ENCODE measurements at regions not wholly inside any gene's neighbourhood (a gene's known extent, or its start where the extent isn't known, plus 50 kb on each side); places are given as distances from the start of the nearest gene placed in this dataset.

DNA sequence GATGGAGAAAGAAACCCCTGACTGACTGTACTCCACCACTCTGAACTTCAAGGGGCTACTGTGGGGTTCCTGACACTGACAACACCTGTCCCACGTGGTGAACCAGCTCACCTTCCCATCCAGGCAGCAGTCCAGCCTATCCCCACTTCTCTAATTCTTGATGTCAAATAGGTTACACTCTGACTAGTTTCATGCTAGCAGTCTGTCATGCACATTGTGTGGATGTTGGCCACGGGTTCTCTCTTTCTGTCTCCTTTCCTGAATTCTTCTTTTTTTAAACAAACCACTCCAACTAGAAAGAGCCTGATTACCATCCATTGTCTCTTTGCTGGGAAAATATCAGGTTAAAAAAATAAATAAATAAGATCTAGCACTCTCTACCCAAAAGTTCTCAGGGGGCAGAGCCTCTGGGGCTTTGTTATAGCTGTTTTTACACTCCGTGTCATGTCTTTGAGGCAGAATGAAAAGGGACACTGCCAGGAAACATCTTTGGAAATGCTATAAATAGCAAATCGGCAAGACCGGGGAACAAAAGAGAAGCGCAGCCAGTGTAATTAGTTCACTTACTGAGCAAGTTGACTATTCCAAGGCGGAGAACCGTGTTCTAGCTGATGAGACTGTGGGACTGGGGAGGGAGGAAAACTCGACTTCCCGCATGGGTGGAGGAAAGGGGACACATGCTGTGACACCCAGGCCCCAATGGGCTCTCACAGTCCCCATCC is 356.1 kb downstream of the OMA1 start:
- TF ChIP-seq CEBPB (IDR thresholded peaks at IDR 0.05) (no peak), NFIC (IDR thresholded peaks at IDR 0.05) (no peak), EP300 (IDR thresholded peaks at IDR 0.05; ENCODE audit: borderline replicate concordance) (no peak), YY1 (IDR thresholded peaks at IDR 0.05; ENCODE audit: low read depth) (no peak), EGR1 (IDR thresholded peaks at IDR 0.05) (no peak), TEAD4 (IDR thresholded peaks at IDR 0.05) (no peak), CREB1 (IDR thresholded peaks at IDR 0.05; ENCODE audit: low read depth) (no peak), TAF1 (IDR thresholded peaks at IDR 0.05; ENCODE audit: low read depth) (no peak), RAD21 (IDR thresholded peaks at IDR 0.05; ENCODE audit: low read depth) (no peak), FOXM1 (IDR thresholded peaks at IDR 0.05; ENCODE audit: borderline replicate concordance, low read depth) (no peak)
- TF ChIP-seq, protein P1, sequence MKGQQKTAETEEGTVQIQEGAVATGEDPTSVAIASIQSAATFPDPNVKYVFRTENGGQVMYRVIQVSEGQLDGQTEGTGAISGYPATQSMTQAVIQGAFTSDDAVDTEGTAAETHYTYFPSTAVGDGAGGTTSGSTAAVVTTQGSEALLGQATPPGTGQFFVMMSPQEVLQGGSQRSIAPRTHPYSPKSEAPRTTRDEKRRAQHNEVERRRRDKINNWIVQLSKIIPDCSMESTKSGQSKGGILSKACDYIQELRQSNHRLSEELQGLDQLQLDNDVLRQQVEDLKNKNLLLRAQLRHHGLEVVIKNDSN (IDR thresholded peaks at IDR 0.05) = no peak
- TF ChIP-seq, protein P2, sequence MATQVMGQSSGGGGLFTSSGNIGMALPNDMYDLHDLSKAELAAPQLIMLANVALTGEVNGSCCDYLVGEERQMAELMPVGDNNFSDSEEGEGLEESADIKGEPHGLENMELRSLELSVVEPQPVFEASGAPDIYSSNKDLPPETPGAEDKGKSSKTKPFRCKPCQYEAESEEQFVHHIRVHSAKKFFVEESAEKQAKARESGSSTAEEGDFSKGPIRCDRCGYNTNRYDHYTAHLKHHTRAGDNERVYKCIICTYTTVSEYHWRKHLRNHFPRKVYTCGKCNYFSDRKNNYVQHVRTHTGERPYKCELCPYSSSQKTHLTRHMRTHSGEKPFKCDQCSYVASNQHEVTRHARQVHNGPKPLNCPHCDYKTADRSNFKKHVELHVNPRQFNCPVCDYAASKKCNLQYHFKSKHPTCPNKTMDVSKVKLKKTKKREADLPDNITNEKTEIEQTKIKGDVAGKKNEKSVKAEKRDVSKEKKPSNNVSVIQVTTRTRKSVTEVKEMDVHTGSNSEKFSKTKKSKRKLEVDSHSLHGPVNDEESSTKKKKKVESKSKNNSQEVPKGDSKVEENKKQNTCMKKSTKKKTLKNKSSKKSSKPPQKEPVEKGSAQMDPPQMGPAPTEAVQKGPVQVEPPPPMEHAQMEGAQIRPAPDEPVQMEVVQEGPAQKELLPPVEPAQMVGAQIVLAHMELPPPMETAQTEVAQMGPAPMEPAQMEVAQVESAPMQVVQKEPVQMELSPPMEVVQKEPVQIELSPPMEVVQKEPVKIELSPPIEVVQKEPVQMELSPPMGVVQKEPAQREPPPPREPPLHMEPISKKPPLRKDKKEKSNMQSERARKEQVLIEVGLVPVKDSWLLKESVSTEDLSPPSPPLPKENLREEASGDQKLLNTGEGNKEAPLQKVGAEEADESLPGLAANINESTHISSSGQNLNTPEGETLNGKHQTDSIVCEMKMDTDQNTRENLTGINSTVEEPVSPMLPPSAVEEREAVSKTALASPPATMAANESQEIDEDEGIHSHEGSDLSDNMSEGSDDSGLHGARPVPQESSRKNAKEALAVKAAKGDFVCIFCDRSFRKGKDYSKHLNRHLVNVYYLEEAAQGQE (IDR thresholded peaks at IDR 0.05; ENCODE audit: low read depth) = no peak
- TF ChIP-seq, protein P3, sequence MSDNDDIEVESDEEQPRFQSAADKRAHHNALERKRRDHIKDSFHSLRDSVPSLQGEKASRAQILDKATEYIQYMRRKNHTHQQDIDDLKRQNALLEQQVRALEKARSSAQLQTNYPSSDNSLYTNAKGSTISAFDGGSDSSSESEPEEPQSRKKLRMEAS (IDR thresholded peaks at IDR 0.05) = no peak

DNA sequence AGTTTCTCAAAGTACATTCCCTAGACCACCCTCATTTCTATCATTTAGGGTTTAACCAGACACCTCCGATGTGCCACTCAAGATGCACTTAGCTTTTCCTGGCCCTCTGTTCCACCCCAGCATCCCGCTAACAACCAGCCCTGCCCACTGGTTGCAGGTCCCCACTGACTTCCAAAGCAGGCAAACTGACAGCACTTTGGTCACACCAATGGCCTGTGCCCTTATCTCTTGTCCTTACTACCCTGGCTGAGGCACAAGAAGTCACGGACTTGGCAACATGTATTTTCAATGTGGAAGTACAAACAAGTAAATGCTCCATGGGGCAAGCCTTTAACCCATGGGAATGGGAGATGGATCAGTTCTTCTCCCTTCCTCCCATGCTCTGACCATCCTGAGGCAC is 357.1 kb downstream of the OMA1 start:
- no peak for TF ChIP-seq EP300 (IDR thresholded peaks at IDR 0.05; ENCODE audit: borderline replicate concordance)
- TF ChIP-seq TCF12 (IDR thresholded peaks at IDR 0.05; ENCODE audit: low read depth) = no peak
- TF ChIP-seq FOXM1 (IDR thresholded peaks at IDR 0.05; ENCODE audit: borderline replicate concordance, low read depth) = no peak
- no peak for TF ChIP-seq ZBTB7A (IDR thresholded peaks at IDR 0.05; ENCODE audit: low read depth)
- TF ChIP-seq CEBPB (IDR thresholded peaks at IDR 0.05) = no peak
- no peak for TF ChIP-seq RAD21 (IDR thresholded peaks at IDR 0.05; ENCODE audit: low read depth)
- no peak for TF ChIP-seq EGR1 (IDR thresholded peaks at IDR 0.05)
- no peak for TF ChIP-seq YY1 (IDR thresholded peaks at IDR 0.05; ENCODE audit: low read depth)
- TF ChIP-seq, protein P2 (IDR thresholded peaks at IDR 0.05; ENCODE audit: low read depth) = no peak
- TF ChIP-seq TAF1 (IDR thresholded peaks at IDR 0.05; ENCODE audit: low read depth) = no peak
- TF ChIP-seq, protein P3 (IDR thresholded peaks at IDR 0.05) = no peak
- TF ChIP-seq TEAD4 (IDR thresholded peaks at IDR 0.05) = no peak
- no peak for TF ChIP-seq CREB1 (IDR thresholded peaks at IDR 0.05; ENCODE audit: low read depth)
- TF ChIP-seq, protein P1 (IDR thresholded peaks at IDR 0.05) = no peak
- TF ChIP-seq NFIC (IDR thresholded peaks at IDR 0.05) = no peak

DNA sequence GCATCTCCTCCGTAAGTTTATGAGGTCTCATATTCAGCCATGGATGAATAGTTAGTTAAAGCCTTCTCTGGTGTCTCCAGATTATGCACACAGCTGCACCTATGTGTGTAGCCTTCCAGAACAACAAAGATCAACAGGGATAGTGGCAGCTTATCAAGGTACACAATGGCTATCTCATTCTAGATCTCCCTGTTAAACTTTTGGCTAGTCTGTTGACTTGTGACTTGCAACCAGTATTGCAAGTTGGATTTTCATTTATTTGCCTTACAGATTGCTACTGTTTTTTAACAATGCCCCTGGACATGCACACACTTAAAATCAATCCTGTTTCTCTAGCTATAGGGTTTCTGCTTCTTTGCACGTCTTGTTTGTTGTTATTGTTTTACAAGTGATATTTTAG is 363.2 kb downstream of the OMA1 start:
- TF ChIP-seq CEBPB (IDR thresholded peaks at IDR 0.05) (no peak), YY1 (IDR thresholded peaks at IDR 0.05; ENCODE audit: low read depth) (no peak), NFIC (IDR thresholded peaks at IDR 0.05) (no peak), RAD21 (IDR thresholded peaks at IDR 0.05; ENCODE audit: low read depth) (no peak), TEAD4 (IDR thresholded peaks at IDR 0.05) (no peak)
- TF ChIP-seq, protein P2 (IDR thresholded peaks at IDR 0.05; ENCODE audit: low read depth) = no peak

DNA sequence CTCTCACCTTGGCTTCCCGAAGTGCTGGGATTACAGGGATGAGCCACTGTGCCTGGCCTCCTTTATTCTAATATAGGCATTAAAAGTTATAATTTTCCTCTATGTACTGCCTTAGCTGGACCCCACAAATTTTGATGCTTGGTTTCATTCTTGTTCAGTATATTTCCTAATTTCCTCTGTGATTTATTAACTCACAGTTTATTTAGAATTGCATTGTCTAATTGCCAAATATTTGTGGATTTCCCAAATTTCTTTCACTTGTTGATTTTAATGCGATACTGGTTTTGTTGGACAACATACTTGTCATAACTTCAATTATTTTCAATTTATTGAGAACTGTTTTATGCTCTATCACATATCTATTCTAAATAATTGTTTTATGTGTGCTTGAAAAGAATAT is 366.0 kb downstream of the OMA1 start:
- TF ChIP-seq, protein P3 (IDR thresholded peaks at IDR 0.05) = no peak
- TF ChIP-seq RAD21 (IDR thresholded peaks at IDR 0.05; ENCODE audit: low read depth) = no peak
- no peak for TF ChIP-seq TEAD4 (IDR thresholded peaks at IDR 0.05)
- no peak for TF ChIP-seq NFIC (IDR thresholded peaks at IDR 0.05)
- TF ChIP-seq, protein P1 (IDR thresholded peaks at IDR 0.05) = no peak
- no peak for TF ChIP-seq CREB1 (IDR thresholded peaks at IDR 0.05; ENCODE audit: low read depth)
- TF ChIP-seq EGR1 (IDR thresholded peaks at IDR 0.05) = no peak
- no peak for TF ChIP-seq ZBTB7A (IDR thresholded peaks at IDR 0.05; ENCODE audit: low read depth)
- no peak for TF ChIP-seq EP300 (IDR thresholded peaks at IDR 0.05; ENCODE audit: borderline replicate concordance)
- no peak for TF ChIP-seq TAF1 (IDR thresholded peaks at IDR 0.05; ENCODE audit: low read depth)
- no peak for TF ChIP-seq CEBPB (IDR thresholded peaks at IDR 0.05)
- no peak for TF ChIP-seq TCF12 (IDR thresholded peaks at IDR 0.05; ENCODE audit: low read depth)
- no peak for TF ChIP-seq YY1 (IDR thresholded peaks at IDR 0.05; ENCODE audit: low read depth)
- TF ChIP-seq FOXM1 (IDR thresholded peaks at IDR 0.05; ENCODE audit: borderline replicate concordance, low read depth) = no peak
- TF ChIP-seq, protein P2 (IDR thresholded peaks at IDR 0.05; ENCODE audit: low read depth) = no peak

Data from Ishikawa (cell line).